ENCODE measurements at regions not wholly inside any gene's neighbourhood (a gene's known extent, or its start where the extent isn't known, plus 50 kb on each side); places are given as distances from the start of the nearest gene placed in this dataset.

GRCh38 chr7:22962775-22963350, 51.1 kb downstream of the HYCC1 start:
- no peak overlapping the region for H3K27ac ChIP-seq
- no peak overlapping the region for H3K4me2 ChIP-seq
- no peaks in the 10 kb centered on the region for H3K79me2 ChIP-seq
- no peaks in the 10 kb centered on the region for H3K27me3 ChIP-seq
- WGBS (ENCODE audit: low lambda C conversion rate, missing lambda C conversion rate) = 88% methylated on average over 3 of the region's 3 CpGs
- no peaks in the 10 kb centered on the region for H3K36me3 ChIP-seq (replicated peaks; ENCODE audit: insufficient read depth, low read depth)
- no peaks in the 10 kb centered on the region for H3K9me3 ChIP-seq (ENCODE audit: low read depth)
- H3K9me2 ChIP-seq (replicated peaks; ENCODE audit: insufficient read depth) = no peaks in the 10 kb centered on the region
- no peak overlapping the region for H2AFZ ChIP-seq
- DNase-seq (ENCODE audit: low spot score) = no peak
- no peak overlapping the region for H3K4me3 ChIP-seq
- H4K20me1 ChIP-seq (ENCODE audit: insufficient read depth, poor library complexity, severe bottlenecking) = no peaks in the 10 kb centered on the region
- TF ChIP-seq EZH2phosphoT487 (IDR thresholded peaks at IDR 0.05; ENCODE audit: low read depth, severe bottlenecking, unreplicated experiment) (no peak), EZH2 (IDR thresholded peaks at IDR 0.05; ENCODE audit: borderline replicate concordance) (no peak)
- TF ChIP-seq, protein P1, sequence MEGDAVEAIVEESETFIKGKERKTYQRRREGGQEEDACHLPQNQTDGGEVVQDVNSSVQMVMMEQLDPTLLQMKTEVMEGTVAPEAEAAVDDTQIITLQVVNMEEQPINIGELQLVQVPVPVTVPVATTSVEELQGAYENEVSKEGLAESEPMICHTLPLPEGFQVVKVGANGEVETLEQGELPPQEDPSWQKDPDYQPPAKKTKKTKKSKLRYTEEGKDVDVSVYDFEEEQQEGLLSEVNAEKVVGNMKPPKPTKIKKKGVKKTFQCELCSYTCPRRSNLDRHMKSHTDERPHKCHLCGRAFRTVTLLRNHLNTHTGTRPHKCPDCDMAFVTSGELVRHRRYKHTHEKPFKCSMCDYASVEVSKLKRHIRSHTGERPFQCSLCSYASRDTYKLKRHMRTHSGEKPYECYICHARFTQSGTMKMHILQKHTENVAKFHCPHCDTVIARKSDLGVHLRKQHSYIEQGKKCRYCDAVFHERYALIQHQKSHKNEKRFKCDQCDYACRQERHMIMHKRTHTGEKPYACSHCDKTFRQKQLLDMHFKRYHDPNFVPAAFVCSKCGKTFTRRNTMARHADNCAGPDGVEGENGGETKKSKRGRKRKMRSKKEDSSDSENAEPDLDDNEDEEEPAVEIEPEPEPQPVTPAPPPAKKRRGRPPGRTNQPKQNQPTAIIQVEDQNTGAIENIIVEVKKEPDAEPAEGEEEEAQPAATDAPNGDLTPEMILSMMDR (IDR thresholded peaks at IDR 0.05; ENCODE audit: poor library complexity) = no peak
- H3K4me1 ChIP-seq (ENCODE audit: insufficient read depth) = no peaks in the 10 kb centered on the region

GRCh38 chr7:22958742-22959141, 55.2 kb downstream of the HYCC1 start:
- Histone ChIP-seq H3K4me2 (no peak overlapping the region), H3K9me2 (replicated peaks; ENCODE audit: insufficient read depth) (no peaks in the 10 kb centered on the region), H3K27me3 (no peaks in the 10 kb centered on the region), H3K4me3 (no peak overlapping the region), H4K20me1 (ENCODE audit: insufficient read depth, poor library complexity, severe bottlenecking) (no peaks in the 10 kb centered on the region), H3K27ac (no peak overlapping the region), H3K36me3 (replicated peaks; ENCODE audit: insufficient read depth, low read depth) (no peaks in the 10 kb centered on the region), H3K79me2 (no peaks in the 10 kb centered on the region), H2AFZ (no peak overlapping the region), H3K4me1 (ENCODE audit: insufficient read depth) (no peaks in the 10 kb centered on the region), H3K9me3 (ENCODE audit: low read depth) (no peaks in the 10 kb centered on the region)
- 95% methylated on average over 1 of the region's 1 CpG for WGBS (ENCODE audit: low lambda C conversion rate, missing lambda C conversion rate)
- TF ChIP-seq, protein P1 (IDR thresholded peaks at IDR 0.05; ENCODE audit: poor library complexity) = no peak
- TF ChIP-seq EZH2phosphoT487 (IDR thresholded peaks at IDR 0.05; ENCODE audit: low read depth, severe bottlenecking, unreplicated experiment) (no peak), EZH2 (IDR thresholded peaks at IDR 0.05; ENCODE audit: borderline replicate concordance) (no peak)
- DNase-seq (ENCODE audit: low spot score) = no peak

GRCh38 chr7:22954251-22954650, 59.7 kb downstream of the HYCC1 start:
- TF ChIP-seq, protein P1 (IDR thresholded peaks at IDR 0.05; ENCODE audit: poor library complexity) = no peak
- TF ChIP-seq EZH2phosphoT487 (IDR thresholded peaks at IDR 0.05; ENCODE audit: low read depth, severe bottlenecking, unreplicated experiment) = no peak
- no peak for TF ChIP-seq EZH2 (IDR thresholded peaks at IDR 0.05; ENCODE audit: borderline replicate concordance)
- 91% methylated on average over 1 of the region's 1 CpG for WGBS (ENCODE audit: low lambda C conversion rate, missing lambda C conversion rate)
- H3K27ac ChIP-seq = no peak overlapping the region
- no peaks in the 10 kb centered on the region for H4K20me1 ChIP-seq (ENCODE audit: insufficient read depth, poor library complexity, severe bottlenecking)
- no peaks in the 10 kb centered on the region for H3K36me3 ChIP-seq (replicated peaks; ENCODE audit: insufficient read depth, low read depth)
- no peak overlapping the region for H3K4me2 ChIP-seq
- H3K4me3 ChIP-seq = no peak overlapping the region
- no peaks in the 10 kb centered on the region for H3K9me2 ChIP-seq (replicated peaks; ENCODE audit: insufficient read depth)
- no peaks in the 10 kb centered on the region for H3K4me1 ChIP-seq (ENCODE audit: insufficient read depth)
- no peaks in the 10 kb centered on the region for H3K9me3 ChIP-seq (ENCODE audit: low read depth)
- no peak overlapping the region for H2AFZ ChIP-seq
- H3K27me3 ChIP-seq = no peaks in the 10 kb centered on the region
- no peaks in the 10 kb centered on the region for H3K79me2 ChIP-seq
- no peak for DNase-seq (ENCODE audit: low spot score)
